AG09319 (cell line): ENCODE measurements at regions not wholly inside any gene's neighbourhood (a gene's known extent, or its start where the extent isn't known, plus 50 kb on each side); places are given as distances from the start of the nearest gene placed in this dataset.
"Not testable (repeated sequence)": the region's sequence is repeated elsewhere in the genome, so short reads cannot be mapped to it uniquely, and the experiment has no call there.

Source experiments
- DNase-seq: peaks from one replicate; pipeline ENCODE4 v3.0.0-alpha.2; 2010; ENCODE audit warnings: low read depth; ENCODE audit errors: extremely low read depth
- TF ChIP-seq, protein P1 (sequence below): IDR thresholded peaks from 2 replicates; pipeline ENCODE4 v1.5.1; 2011; ENCODE audit warnings: low read depth, mild to moderate bottlenecking, inconsistent platforms, low read length, moderate library complexity

DNA sequence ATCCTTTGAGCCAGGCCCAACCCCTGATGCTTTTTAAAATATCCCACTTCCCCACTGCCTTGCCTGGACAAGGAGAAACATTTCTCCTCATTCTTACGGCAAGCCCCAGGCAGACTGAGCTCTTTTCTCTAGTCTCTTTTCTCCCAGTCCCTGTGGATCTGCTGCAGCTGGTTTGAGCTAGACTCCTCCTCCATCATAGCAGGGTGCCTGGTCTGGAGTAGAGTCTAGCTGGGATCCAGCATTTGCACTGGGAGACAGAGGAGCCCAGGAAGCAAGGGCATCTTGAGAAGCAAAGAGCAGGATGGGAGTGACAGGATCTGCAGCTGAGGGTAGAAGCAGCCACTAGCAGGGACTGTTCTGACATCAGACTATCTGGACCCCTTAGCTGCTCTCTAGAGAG is 562.3 kb upstream of the COBL start:
- no peak for DNase-seq

DNA sequence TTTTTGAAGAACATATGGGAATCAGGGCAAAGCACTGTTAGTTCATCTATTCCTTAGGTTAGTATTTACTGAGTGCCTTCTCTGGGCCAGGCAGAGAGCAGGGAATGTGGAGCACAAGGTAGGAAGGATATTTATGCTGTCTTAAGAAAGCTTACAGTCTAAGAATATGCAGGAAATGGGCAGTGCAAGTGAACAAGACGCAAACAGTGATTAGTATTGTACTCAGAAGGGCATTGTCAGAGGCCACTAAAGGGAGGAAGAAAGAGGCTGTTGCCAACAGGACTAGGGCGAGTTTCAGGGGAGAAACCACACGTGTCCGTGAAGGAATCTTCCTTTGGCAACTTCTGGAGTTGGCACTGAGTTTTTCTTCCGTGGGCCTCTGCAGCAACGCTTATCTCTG is 552.8 kb upstream of the COBL start:
- DNase-seq, result no peak
- TF ChIP-seq, protein P1, sequence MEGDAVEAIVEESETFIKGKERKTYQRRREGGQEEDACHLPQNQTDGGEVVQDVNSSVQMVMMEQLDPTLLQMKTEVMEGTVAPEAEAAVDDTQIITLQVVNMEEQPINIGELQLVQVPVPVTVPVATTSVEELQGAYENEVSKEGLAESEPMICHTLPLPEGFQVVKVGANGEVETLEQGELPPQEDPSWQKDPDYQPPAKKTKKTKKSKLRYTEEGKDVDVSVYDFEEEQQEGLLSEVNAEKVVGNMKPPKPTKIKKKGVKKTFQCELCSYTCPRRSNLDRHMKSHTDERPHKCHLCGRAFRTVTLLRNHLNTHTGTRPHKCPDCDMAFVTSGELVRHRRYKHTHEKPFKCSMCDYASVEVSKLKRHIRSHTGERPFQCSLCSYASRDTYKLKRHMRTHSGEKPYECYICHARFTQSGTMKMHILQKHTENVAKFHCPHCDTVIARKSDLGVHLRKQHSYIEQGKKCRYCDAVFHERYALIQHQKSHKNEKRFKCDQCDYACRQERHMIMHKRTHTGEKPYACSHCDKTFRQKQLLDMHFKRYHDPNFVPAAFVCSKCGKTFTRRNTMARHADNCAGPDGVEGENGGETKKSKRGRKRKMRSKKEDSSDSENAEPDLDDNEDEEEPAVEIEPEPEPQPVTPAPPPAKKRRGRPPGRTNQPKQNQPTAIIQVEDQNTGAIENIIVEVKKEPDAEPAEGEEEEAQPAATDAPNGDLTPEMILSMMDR, result no peak

More for the DNA sequence above, 562.3 kb upstream of the COBL start:
- TF ChIP-seq, protein P1, result no peak

DNA sequence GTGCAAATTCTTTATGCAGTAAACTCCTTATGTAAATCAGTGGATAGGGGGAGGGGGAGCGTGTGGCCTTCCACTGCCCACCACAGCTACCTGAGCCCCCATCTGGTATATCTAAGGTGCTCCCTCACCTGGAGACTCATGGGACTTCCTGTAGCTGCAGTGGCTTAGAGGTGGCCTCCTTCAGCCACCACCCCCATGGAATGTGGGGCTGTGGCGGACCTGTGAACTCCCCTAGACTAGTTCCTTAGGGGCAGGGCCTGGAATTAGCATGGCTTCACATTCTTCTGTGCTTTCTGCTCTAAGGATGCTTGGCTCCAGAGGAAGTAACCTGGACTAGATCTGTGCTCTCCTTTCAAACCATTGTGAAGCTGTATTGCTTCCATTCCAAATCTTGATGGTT is 550.5 kb upstream of the COBL start:
- TF ChIP-seq, protein P1, result no peak
- no peak for DNase-seq

DNA sequence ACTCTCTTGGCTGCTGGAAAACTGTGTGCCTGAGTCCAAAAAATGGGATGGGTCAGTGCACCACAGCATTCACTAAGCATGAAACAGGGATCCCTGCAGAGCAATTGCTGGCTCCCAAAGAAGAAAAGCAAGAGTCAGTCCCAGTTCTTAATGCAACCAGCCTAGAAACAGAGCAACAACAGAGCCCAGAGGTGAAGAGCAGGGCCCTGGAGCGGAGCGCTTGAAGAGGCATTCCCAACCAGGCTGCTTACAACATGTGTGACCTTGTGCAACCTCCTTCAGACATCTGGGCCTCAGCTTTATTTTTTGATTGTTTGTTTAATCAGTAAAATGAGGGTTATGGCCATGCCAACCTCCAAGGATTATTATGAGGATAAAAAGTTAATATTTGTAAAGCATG is 543.7 kb upstream of the COBL start:
- TF ChIP-seq, protein P1, result no peak

DNA sequence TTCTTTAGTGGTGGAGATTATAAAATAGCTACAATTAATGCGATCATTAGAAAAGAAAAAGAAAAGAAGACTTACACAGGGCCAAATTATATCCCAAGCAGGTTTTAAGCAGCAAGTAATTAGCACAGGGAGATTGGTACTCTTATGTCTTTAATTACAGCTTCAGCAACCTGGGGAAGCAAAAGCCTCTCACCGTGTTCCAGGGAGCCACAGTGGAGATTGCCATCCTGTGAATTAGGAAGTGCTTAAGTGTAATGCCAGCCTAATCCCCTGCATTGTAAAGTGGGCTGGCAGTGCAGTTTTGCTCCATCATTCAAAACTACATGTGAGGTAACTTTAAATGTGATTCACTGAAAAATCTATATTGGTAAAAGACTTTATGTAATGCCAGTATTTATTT is 533.5 kb upstream of the COBL start:
- TF ChIP-seq, protein P1, result no peak
- no peak for DNase-seq

More for the DNA sequence above, 543.7 kb upstream of the COBL start:
- no peak for DNase-seq

DNA sequence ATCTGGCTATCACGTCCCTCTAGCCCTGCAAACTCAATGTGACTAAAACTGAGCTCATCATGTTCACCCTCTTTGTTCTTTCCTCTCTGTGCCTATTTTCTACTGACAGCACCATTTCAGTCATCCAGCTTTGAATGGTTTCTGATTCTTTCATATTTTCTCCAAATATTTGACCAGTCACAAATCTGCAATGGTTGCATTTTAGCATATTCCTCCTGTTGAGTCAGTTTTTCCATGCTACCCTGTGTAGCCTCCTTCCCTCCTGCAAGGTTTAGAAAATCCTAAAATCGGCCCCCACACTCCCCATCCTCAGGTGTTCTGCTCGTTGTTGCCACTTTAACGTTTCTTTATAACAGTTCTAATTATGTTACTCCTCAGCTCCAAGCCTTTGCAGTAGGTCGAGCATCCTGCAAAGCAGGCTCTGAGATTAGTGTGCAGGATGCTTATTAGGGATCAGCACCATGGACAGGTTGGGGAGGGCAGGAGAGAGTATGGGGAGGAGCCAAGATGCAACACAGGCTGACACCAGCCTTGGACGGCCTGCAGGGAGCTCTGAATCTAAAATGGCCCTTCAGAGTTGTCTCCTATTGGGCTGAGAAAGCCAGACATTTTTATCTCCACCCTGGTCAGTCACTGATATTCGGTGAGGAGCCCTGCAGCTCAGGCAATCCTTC is 531.0 kb upstream of the COBL start:
- DNase-seq, result no peak
- TF ChIP-seq, protein P1, result no peak

DNA sequence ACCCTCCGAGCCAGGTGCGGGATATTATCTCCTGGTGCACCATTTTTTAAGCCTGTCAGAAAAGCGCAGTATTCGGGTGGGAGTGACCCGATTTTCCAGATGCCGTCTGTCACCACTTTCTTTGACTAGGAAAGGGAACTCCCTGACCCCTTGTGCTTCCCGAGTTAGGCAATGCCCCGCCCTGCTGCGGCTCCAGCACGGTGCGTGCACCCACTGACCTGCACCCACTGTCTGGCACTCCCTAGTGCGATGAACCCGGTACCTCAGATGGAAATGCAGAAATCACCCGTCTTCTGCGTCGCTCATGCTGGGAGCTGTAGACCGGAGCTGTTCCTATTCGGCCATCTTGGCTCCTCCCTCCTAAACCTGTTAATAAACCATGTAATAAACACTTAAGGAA is 522.5 kb upstream of the COBL start:
- DNase-seq, result not testable (repeated sequence)

DNA sequence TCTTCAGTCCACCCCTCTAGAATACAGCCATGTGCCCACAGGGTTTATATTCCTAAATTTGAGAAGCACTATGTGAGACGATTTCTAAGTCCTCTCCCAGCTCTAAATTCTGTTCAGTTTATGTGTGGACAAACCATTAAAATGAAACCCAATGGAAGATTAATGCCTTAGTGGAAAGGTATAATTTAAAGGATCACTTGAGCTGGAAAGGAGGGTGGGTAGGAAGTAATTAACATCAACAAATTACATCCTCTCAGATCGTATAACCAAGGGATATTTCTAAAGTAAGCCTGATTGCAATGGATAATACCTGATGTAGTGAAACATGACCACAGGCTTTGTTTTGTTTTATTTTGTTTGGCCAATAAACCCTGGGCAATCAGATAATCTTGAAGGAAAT is 511.0 kb upstream of the COBL start:
- no peak for DNase-seq
- TF ChIP-seq, protein P1, result no peak
